Trophoblast cell (in vitro differentiated cells and primary cell): ENCODE measurements at regions not wholly inside any gene's neighbourhood (a gene's known extent, or its start where the extent isn't known, plus 50 kb on each side); places are given as distances from the start of the nearest gene placed in this dataset.
A peak's percentile ranks its signal among the peaks of the same experiment; 100 is the strongest.

Experiments used
- DNase-seq, 2 donors: peaks; one replicate each; pipeline ENCODE4 v3.0.0-alpha.2; 2016
- H2AFZ ChIP-seq: 2 replicates; pipeline ENCODE4 v1.6.1; 2013; ENCODE audit warnings: low read length, moderate library complexity, mild to moderate bottlenecking; ENCODE audit not compliant: insufficient read depth, poor library complexity
- H2AK5ac ChIP-seq: 2 replicates; pipeline ENCODE4 v1.6.1; 2013; ENCODE audit warnings: mild to moderate bottlenecking, low read length
- H2BK120ac ChIP-seq: 2 replicates; pipeline ENCODE4 v1.6.1; 2013; ENCODE audit warnings: low read length, mild to moderate bottlenecking, moderate library complexity; ENCODE audit not compliant: insufficient read depth, poor library complexity
- H2BK12ac ChIP-seq: 2 replicates; pipeline ENCODE4 v1.6.1; 2013; ENCODE audit warnings: mild to moderate bottlenecking, low read length, moderate library complexity
- H2BK5ac ChIP-seq: 2 replicates; pipeline ENCODE4 v1.6.1; 2013; ENCODE audit warnings: low read length, low read depth, moderate library complexity, mild to moderate bottlenecking; ENCODE audit not compliant: poor library complexity
- H3K14ac ChIP-seq: 2 replicates; pipeline ENCODE4 v1.6.1; 2013; ENCODE audit warnings: mild to moderate bottlenecking, low read length
- H3K18ac ChIP-seq: 2 replicates; pipeline ENCODE4 v1.6.1; 2013; ENCODE audit warnings: mild to moderate bottlenecking, low read length
- H3K23ac ChIP-seq: 2 replicates; pipeline ENCODE4 v1.6.1; 2013; ENCODE audit warnings: low read length
- H3K27ac ChIP-seq: 2 replicates; pipeline ENCODE4 v1.5.1; 2013; ENCODE audit warnings: low read depth, mild to moderate bottlenecking, inconsistent platforms, low read length, moderate library complexity
- H3K27me3 ChIP-seq: 2 replicates; pipeline ENCODE4 v1.6.1; 2013; ENCODE audit warnings: inconsistent platforms, mild to moderate bottlenecking, low read length, moderate library complexity; ENCODE audit not compliant: insufficient read depth
- H3K36me3 ChIP-seq, 2 experiments: 1 replicate in 1 of 2; 2 replicates in 1 of 2; pipeline ENCODE4 v1.6.1; 2013; ENCODE audit warnings: low read length in 2 of 2, mild to moderate bottlenecking in 2 of 2, moderate library complexity in 1 of 2; ENCODE audit not compliant: insufficient read depth in 2 of 2, control insufficient read depth in 1 of 2
- H3K4ac ChIP-seq: 2 replicates; pipeline ENCODE4 v1.6.1; 2013; ENCODE audit warnings: low read depth, mild to moderate bottlenecking, low read length, moderate library complexity
- H3K4me1 ChIP-seq, 2 experiments: 1 replicate in 1 of 2; 2 replicates in 1 of 2; pipeline ENCODE4 v1.6.1; 2013; ENCODE audit warnings: low read length in 2 of 2, mild to moderate bottlenecking in 2 of 2, moderate library complexity in 1 of 2; ENCODE audit not compliant: insufficient read depth in 2 of 2, control insufficient read depth in 1 of 2
- H3K4me2 ChIP-seq: 2 replicates; pipeline ENCODE4 v1.6.1; 2013; ENCODE audit warnings: inconsistent platforms, mild to moderate bottlenecking, low read length, moderate library complexity
- H3K4me3 ChIP-seq: 2 replicates; pipeline ENCODE4 v1.5.1; 2013; ENCODE audit warnings: mild to moderate bottlenecking, low read depth, low read length, inconsistent platforms
- H3K79me1 ChIP-seq: one replicate; pipeline ENCODE4 v1.6.1; 2013; ENCODE audit warnings: low read length
- H3K79me2 ChIP-seq: 2 replicates; pipeline ENCODE4 v1.6.1; 2013; ENCODE audit warnings: low read length, mild to moderate bottlenecking; ENCODE audit not compliant: control insufficient read depth, insufficient read depth, poor library complexity
- H3K9ac ChIP-seq: 2 replicates; pipeline ENCODE4 v1.6.1; 2013; ENCODE audit warnings: mild to moderate bottlenecking, low read length
- H3K9me3 ChIP-seq: 2 replicates; pipeline ENCODE4 v1.6.1; 2013; ENCODE audit warnings: low read depth, mild to moderate bottlenecking, control low read depth, inconsistent platforms, low read length; ENCODE audit not compliant: insufficient read depth
- H4K12ac ChIP-seq: 2 replicates; pipeline ENCODE4 v1.6.1; 2013; ENCODE audit warnings: low read depth, mild to moderate bottlenecking, low read length, moderate library complexity
- H4K8ac ChIP-seq: 2 replicates; pipeline ENCODE4 v1.6.1; 2013; ENCODE audit warnings: low read depth, mild to moderate bottlenecking, low read length, moderate library complexity
- H4K91ac ChIP-seq: one replicate; pipeline ENCODE4 v1.6.1; 2013; ENCODE audit warnings: low read depth, mild to moderate bottlenecking, low read length, moderate library complexity
- WGBS: extraction: QIAGEN DNeasy Blood & Tissue Kit; methylation state at CpG from one replicate; pipeline ENCODE4 v1.1.7; 2013; ENCODE audit warnings: missing lambda C conversion rate; ENCODE audit not compliant: insufficient read length, insufficient coverage; ENCODE audit errors: extremely low coverage; 5-methylcytosine and 5-hydroxymethylcytosine counted together

DNA sequence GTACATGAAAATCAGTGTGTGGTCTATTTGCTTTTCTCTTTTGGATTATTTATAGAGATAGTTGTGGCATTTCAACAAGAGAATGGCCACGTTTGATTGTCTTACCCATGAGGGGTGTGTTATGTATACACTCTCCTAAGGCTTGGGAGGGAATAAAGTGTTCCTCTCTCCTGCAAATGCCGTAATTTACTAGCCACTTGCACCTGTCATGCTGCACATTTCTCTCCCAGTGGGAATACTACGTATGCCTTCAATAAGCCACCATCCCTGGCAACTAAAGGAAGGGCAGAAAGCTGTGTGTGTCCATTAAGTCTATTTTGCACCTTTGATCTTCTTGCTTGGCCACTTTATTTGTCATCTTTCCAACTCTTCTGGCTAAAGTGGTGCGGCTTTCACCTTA, 541.2 kb downstream of the QKI start:
- H2AK5ac ChIP-seq: no peak overlapping the region
- no peaks in the 10 kb centered on the region for H3K36me3 ChIP-seq
- no peak overlapping the region for H3K4me3 ChIP-seq
- H3K4me2 ChIP-seq: no peak overlapping the region
- no peak overlapping the region for H2BK12ac ChIP-seq
- no peak for DNase-seq
- no CpG with 5 or more reads among the region's 4 CpGs for WGBS
- H4K12ac ChIP-seq: no peak overlapping the region
- H2BK120ac ChIP-seq: no peak overlapping the region
- H4K91ac ChIP-seq: no peak overlapping the region
- no peaks in the 10 kb centered on the region for H3K9me3 ChIP-seq
- H3K79me1 ChIP-seq: peaks cover 3% of the 10 kb centered on the region
- H3K18ac ChIP-seq: no peak overlapping the region
- H3K79me2 ChIP-seq: no peaks in the 10 kb centered on the region
- H2BK5ac ChIP-seq: no peak overlapping the region
- H3K23ac ChIP-seq: no peak overlapping the region
- H3K27ac ChIP-seq: no peak overlapping the region
- no peak overlapping the region for H4K8ac ChIP-seq
- H3K9ac ChIP-seq: no peak overlapping the region
- no peak overlapping the region for H3K14ac ChIP-seq
- no peak overlapping the region for H3K4ac ChIP-seq
- H2AFZ ChIP-seq: no peak overlapping the region
- no peaks in the 10 kb centered on the region for H3K27me3 ChIP-seq
- H3K4me1 ChIP-seq: peaks cover 2 to 8% of the 10 kb centered on the region in 2 experiments

- no CpG with 5 or more reads among the region's 4 CpGs for WGBS
- H3K36me3 ChIP-seq: no peaks in the 10 kb centered on the region
- no peak overlapping the region for H2BK120ac ChIP-seq
- H3K79me2 ChIP-seq: no peaks in the 10 kb centered on the region
- H3K9me3 ChIP-seq: no peaks in the 10 kb centered on the region
- H2BK12ac ChIP-seq: no peak overlapping the region
- H4K8ac ChIP-seq: no peak overlapping the region
- H4K91ac ChIP-seq: no peak overlapping the region
- H3K4ac ChIP-seq: no peak overlapping the region
- no peak overlapping the region for H3K27ac ChIP-seq
- H3K27me3 ChIP-seq: no peaks in the 10 kb centered on the region
- H2AK5ac ChIP-seq: no peak overlapping the region
- H2BK5ac ChIP-seq: peak overlapping the region; percentile 18
- no peak overlapping the region for H3K18ac ChIP-seq
- H3K14ac ChIP-seq: no peak overlapping the region
- H2AFZ ChIP-seq: no peak overlapping the region
- no peak overlapping the region for H4K12ac ChIP-seq
- H3K4me2 ChIP-seq: no peak overlapping the region
- no peak overlapping the region for H3K4me3 ChIP-seq
- peaks cover 3% of the 10 kb centered on the region for H3K79me1 ChIP-seq
- H3K4me1 ChIP-seq: peaks cover 2 to 8% of the 10 kb centered on the region in 2 experiments
- peak; percentile 97 for DNase-seq
- H3K9ac ChIP-seq: no peak overlapping the region
- no peak overlapping the region for H3K23ac ChIP-seq
Measured at GRCh38 chr6:163955096-163955495, 540.6 kb downstream of the QKI start.

DNA sequence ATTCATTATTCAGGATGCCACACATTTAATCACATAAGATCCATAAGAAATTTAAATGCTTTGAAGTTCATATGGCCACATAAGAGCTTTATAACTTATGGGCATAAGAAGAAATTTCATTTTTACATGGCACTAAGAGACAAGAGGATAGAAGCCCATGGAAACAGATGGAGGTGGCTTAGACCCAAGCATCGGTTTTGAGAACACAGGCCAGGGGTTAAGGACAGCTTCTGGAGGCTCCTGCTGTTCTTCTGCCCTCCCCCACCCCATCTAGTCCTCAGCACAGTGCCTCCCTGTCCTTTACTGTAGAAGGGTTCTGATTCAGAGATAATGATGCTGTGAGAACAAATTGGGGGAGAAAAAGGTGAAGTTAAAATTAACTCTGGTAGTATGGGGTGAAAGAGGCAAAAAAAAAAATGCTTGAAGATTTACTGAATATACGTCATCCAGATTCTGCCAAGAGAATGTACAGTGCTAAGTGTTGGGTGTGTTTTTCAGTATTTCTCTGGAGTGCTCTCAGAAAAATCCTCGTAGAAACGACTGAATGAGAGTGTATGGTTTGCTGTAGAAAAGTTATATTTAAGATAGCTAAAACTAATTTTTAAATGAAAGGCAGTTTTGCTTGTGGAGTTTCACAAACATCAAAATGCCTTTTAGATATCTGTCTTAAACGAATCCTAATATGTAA, 539.7 kb downstream of the QKI start:
- no CpG with 5 or more reads among the region's 5 CpGs for WGBS
- H3K9ac ChIP-seq: no peak overlapping the region
- peak overlapping the region; percentile 43 for H2BK12ac ChIP-seq
- no peak overlapping the region for H2AK5ac ChIP-seq
- H2AFZ ChIP-seq: no peak overlapping the region
- no peak overlapping the region for H3K4me2 ChIP-seq
- H2BK5ac ChIP-seq: no peak overlapping the region
- H4K12ac ChIP-seq: no peak overlapping the region
- no peak for DNase-seq
- peaks cover 2 to 8% of the 10 kb centered on the region in 2 experiments for H3K4me1 ChIP-seq
- H3K36me3 ChIP-seq: no peaks in the 10 kb centered on the region
- no peak overlapping the region for H4K91ac ChIP-seq
- H4K8ac ChIP-seq: no peak overlapping the region
- H3K18ac ChIP-seq: no peak overlapping the region
- no peak overlapping the region for H3K27ac ChIP-seq
- no peak overlapping the region for H3K4me3 ChIP-seq
- H2BK120ac ChIP-seq: no peak overlapping the region
- H3K79me2 ChIP-seq: no peaks in the 10 kb centered on the region
- H3K27me3 ChIP-seq: no peaks in the 10 kb centered on the region
- H3K4ac ChIP-seq: no peak overlapping the region
- H3K14ac ChIP-seq: no peak overlapping the region
- no peaks in the 10 kb centered on the region for H3K79me1 ChIP-seq
- no peaks in the 10 kb centered on the region for H3K9me3 ChIP-seq
- H3K23ac ChIP-seq: no peak overlapping the region

- H3K4me1 ChIP-seq: peaks cover 1 to 2% of the 10 kb centered on the region in 2 experiments
- H4K8ac ChIP-seq: no peak overlapping the region
- H3K79me2 ChIP-seq: no peaks in the 10 kb centered on the region
- H2AFZ ChIP-seq: no peak overlapping the region
- H3K18ac ChIP-seq: no peak overlapping the region
- H3K4me2 ChIP-seq: no peak overlapping the region
- no peak overlapping the region for H3K9ac ChIP-seq
- H4K91ac ChIP-seq: no peak overlapping the region
- no peak overlapping the region for H2BK120ac ChIP-seq
- no peak overlapping the region for H3K23ac ChIP-seq
- H3K27ac ChIP-seq: no peak overlapping the region
- H4K12ac ChIP-seq: no peak overlapping the region
- WGBS: no CpG with 5 or more reads among the region's 6 CpGs
- no peaks in the 10 kb centered on the region for H3K79me1 ChIP-seq
- peak; percentile 65 to 76 for DNase-seq
- no peak overlapping the region for H3K4ac ChIP-seq
- H2AK5ac ChIP-seq: no peak overlapping the region
- H3K27me3 ChIP-seq: no peaks in the 10 kb centered on the region
- no peak overlapping the region for H3K4me3 ChIP-seq
- H3K9me3 ChIP-seq: no peaks in the 10 kb centered on the region
- no peak overlapping the region for H2BK12ac ChIP-seq
- no peak overlapping the region for H2BK5ac ChIP-seq
- H3K36me3 ChIP-seq: no peaks in the 10 kb centered on the region
- H3K14ac ChIP-seq: no peak overlapping the region
Measured at GRCh38 chr6:163952005-163952404, 537.5 kb downstream of the QKI start.
